Activated CD8-positive, alpha-beta memory T cell treated with anti-CD3 and anti-CD28 coated beads for 48 hours (primary cell): ENCODE measurements at regions not wholly inside any gene's neighbourhood (a gene's known extent, or its start where the extent isn't known, plus 50 kb on each side); places are given as distances from the start of the nearest gene placed in this dataset.
"Not testable (repeated sequence)": the region's sequence is repeated elsewhere in the genome, so short reads cannot be mapped to it uniquely, and the experiment has no call there.

Experiments
- DNase-seq, 3 experiments: peaks; one replicate each; pipeline ENCODE4 v3.0.0-alpha.2; 2020; ENCODE audit warnings: low read depth in 2 of 3, low spot score in 2 of 3

GRCh38 chr2:111282162-111282561 is 161.4 kb downstream of the BCL2L11 start:
- DNase-seq, result not testable (repeated sequence)

DNA sequence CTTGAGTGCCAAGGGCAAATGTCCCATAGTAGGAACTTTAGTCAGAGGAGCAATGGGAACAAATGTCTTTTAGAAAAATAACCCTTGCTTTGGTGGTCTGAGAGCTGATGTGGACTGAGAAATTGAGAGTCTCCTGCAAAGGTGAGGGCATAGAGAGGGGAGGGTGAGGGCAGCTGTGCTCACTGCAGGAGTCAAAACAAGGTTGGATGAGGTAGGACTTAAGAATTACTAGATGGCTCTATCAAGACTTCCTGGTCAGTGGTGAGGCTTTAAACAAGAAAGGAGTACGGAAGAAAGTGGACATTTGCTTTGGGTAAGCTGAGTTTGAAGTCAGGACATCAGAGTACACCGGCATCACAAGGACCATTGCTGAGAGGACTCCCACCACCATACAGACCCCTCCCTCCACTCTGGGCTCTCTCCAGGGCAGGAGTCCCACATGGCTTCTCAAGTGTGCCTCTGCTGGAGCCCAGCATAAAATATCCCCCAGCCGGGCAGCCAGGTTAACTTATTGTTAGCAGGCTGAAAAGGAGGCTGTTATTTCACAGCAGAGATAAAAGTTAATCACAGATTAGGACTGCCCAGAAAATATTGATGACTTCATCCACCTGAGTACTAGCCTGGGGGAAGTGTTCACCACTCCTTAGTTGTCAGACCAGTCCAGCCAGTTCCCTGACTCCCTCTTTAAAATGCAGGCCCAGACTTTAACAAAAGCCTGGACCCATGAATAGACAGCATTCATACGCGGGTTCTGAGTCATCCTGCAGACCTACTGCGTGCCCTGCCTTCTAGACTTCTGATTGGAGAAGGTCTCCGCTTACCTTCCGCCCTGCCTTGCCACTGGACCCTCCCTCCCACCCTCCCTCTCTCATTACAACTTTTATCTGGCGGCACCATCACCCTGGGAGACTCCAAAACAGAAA is 167.2 kb downstream of the BCL2L11 start:
- not testable (repeated sequence) for DNase-seq

DNA sequence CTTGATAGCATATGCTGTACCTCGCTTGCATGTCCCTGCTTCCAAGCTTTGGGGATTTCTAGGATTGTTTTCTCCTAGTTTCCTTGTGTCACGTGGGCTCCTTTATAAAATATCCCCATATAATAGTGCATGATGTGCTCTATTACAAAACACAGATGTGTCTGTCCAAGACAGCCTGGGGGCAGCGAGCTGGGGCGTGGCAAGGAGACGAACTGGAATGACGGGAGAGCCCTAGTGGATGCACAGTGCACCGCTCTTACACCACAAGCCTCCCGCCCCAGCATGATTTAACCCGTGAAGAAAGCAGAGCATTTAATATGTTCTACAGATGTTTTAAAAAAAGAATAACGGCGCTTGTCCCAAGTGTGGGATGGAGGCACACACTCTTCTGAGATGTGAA is 169.7 kb downstream of the BCL2L11 start:
- not testable (repeated sequence) for DNase-seq

GRCh38 chr2:111291566-111291965 is 170.9 kb downstream of the BCL2L11 start:
- not testable (repeated sequence) for DNase-seq

DNA sequence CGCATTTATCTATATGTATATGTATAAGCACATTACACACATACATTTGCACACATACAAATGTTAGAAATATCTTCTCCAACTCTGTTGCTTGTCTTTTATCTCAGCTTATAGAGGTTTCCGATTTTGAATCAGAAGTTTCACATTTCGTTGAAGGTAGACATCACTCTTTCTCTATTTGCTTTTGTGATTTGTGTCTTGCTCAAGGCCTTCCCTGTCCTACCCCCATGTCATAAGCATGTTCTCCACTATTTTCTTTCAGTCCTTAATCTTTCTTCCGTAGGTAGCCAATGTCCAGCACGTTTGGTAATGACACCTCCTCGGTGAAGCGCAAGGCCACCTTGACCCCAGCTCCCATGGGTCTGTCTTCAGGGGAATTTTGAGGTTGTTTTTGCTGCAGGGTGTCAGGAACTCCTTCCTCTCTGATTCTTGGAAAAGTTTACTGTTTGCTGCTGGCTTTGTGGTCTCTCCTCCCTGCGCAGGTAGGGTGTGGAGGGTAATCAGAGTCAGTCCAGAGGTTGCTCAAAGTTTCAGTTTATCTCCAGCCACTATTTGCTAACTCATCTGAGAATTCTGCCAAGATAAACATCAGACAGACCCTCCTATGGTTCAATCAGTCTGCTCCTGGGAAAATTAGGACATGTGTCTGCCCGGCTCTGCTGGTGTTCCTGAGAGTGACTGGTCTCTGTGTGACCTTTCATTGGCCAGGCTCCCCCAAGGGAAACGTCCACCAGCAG is 171.7 kb downstream of the BCL2L11 start:
- not testable (repeated sequence) for DNase-seq

DNA sequence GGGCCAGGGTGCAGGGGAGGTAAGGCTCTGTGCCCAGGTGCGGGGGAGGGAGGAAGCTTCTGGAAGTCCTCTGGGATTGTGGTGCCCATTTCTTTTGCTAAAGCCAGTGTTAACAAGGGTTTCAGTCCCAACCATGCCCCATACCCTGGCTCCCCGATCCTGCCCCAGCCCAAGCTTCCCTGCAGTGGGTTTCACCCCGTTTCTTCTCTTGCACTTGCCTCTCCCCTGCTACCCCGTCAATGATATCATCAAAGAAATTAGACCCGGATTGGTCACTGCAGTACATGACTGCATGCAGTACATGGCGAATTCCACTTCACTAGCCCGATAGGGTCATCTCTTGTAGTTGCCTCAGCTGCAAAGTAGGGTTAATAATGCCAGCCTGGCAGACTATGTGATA is 174.0 kb downstream of the BCL2L11 start:
- not testable (repeated sequence) for DNase-seq

DNA sequence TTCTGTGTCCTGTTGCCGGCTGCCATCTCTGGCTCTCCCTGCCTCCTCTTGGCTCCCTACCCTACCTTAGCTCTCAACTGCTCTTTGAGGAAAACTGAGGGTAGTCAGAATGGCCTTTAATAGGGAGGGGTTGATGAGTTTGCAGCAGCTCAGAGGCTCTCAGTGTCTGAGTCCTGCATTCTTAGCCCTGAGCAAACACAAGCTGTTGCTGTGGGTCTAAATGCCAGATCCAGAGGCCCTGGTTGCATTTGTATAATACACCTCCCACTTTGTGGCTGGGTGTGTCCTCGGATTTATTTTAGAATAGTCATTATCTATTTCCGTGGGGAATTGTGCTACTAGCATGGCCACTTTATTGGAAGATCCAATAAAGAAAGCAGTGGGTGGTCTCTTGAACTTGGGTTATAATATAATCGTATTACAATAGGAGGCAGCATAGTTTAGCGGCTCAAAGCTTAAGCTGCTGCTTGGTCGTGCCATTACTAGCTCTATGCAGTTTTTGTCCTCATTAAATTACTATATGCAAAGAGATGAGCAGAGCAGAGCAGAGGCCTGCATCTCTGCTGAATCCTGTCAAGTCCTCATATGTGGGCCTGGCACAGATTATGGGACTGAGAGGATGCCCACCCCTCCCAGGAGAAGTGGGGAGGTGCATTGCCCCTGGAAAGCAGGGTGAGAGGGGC is 175.5 kb downstream of the BCL2L11 start:
- not testable (repeated sequence) for DNase-seq

- not testable (repeated sequence) for DNase-seq
Observed at GRCh38 chr2:111297128-111297527, 176.4 kb downstream of the BCL2L11 start.

GRCh38 chr2:111298927-111299326 is 178.2 kb downstream of the BCL2L11 start:
- DNase-seq, result not testable (repeated sequence)

DNA sequence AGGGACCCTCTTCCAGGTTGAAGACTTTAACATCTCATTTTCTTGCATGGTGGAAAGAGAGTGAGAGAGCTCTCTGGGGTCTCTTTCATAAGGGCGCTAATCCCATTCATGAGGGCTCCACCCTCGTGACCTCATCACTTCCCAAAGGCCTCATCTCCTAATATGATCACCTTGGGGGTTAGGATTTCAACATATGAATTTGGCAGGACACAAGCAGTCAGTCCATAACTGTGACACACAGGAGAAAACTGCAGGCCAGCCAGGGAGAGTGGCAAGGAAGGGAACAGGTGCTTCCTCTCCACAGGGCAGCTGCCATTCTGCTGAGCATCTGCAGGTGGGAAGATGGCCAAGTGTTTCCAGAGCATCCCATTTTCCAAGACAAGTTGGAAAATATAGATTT is 178.9 kb downstream of the BCL2L11 start:
- DNase-seq, result not testable (repeated sequence)

- DNase-seq, result not testable (repeated sequence)
Observed at GRCh38 chr2:111301677-111302076, 181.0 kb downstream of the BCL2L11 start.

DNA sequence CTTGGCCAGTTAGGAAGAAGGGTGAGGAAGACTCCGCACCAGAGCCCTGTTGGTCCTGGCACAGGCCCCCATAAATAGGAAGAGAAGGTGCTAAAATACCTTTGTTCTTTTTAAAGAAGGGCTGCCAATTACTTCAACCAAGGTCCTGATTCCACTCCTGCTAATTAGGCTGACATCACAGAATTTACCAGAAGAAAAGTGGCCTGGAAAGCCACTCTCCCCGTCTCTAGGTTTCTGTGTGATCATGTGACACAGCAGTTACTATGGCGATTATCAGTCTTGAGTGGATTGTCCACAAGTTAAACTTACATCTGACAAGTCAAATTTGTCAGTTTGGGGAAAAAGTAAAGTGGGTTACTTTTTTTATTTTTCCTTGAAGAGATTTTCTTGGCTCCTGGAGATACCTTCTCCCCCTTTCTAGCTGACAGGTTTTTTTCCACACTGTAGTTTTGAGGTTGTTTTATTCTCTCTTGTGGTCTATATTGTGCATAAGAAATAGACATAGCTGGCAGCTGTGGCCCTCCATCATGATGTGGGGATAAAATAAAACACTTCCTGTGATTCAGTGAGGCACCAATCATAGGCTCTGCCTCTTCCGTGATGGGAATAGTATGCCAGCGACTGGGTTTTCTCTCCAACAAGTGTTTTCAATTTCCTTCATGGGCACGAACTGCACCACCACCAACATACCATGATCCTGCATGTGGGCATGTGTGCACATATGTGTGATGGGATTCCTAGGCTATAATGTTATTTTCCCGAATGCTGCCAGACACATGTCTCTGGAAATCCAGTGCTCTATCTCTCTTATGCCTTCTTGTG is 181.9 kb downstream of the BCL2L11 start:
- DNase-seq, result not testable (repeated sequence)

GRCh38 chr2:111307302-111307701 is 186.6 kb downstream of the BCL2L11 start:
- not testable (repeated sequence) for DNase-seq

GRCh38 chr2:111309231-111310075 is 188.7 kb downstream of the BCL2L11 start:
- not testable (repeated sequence) for DNase-seq

DNA sequence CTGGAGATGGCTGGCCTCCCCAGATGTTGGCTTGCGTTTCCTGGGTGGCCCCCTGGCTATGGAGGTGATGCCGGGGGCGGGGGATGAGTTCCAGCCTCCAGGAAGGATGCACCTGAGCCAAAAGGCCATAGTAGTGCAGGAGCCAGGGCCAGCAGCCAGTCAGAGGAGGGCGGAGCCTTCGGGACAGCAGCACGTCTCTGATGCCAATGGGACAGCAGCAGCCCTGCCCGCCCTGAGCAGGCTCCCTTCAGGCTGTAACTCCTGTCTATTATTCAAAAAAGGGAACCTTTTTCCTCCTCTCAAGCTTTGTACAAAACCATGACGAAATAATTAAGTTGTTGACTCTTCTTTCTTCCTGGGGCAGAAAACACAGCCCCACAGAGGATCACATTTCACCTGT is 189.7 kb downstream of the BCL2L11 start:
- not testable (repeated sequence) for DNase-seq

GRCh38 chr2:111311568-111311967 is 190.9 kb downstream of the BCL2L11 start:
- DNase-seq, result not testable (repeated sequence)

DNA sequence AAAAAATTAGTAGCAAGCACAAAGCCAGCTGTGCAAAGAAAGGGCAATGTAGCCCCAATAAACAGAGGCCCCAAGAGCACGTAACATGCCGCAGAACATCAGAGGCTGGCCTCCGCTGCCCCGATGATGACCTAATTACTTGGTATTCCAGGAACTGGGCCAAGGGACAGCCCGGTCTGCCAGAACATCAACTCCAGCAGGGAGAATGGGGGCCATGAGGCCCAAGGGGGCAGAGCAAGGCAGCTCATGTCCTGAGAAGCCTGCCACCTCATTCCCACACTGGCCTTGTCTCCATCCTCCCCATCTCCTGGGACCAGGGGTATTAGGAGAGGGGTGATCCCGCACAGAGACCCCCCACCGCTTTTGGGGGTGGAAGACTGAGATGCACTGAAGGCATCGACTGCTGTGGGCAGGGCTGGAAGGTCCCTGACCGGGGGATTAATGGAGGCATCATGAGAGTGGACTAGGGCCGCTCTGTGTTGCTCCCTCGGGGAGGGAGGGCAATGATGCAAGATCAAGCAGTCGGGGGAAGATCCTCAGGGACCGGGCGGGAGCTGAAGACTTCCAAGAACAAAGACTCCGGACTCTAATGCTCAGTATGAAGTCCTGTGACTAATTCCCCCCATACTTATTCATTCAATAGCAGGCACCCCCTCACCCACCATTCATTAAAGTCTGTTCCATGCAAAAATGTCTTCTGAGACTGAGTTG is 192.3 kb downstream of the BCL2L11 start:
- DNase-seq, result not testable (repeated sequence)

GRCh38 chr2:111313711-111314110 is 193.0 kb downstream of the BCL2L11 start:
- not testable (repeated sequence) for DNase-seq
